PC-3 (cell line): ENCODE measurements at regions not wholly inside any gene's neighbourhood (a gene's known extent, or its start where the extent isn't known, plus 50 kb on each side); places are given as distances from the start of the nearest gene placed in this dataset.
A peak's percentile ranks its signal among the peaks of the same experiment; 100 is the strongest.

ENCODE experiments used
- ATAC-seq: fragments of 200-7000 bp; cut with Tn5 transposase; 2 replicates; pipeline ENCODE4 v1.9.1; 2020; ENCODE audit warnings: mild to moderate bottlenecking, moderate library complexity
- BruUV-seq: library from RNA; stranded (reverse); fragments of 400-500 nt; replicated peaks from 2 replicates; lab custom pipeline; 2021; lab: Mats Ljungman, UMichigan
- CTCF ChIA-PET: fragments of 300-600 bp; sonication (Branson Sonifier 250); formaldehyde crosslinking; loops from one replicate; lab custom pipeline; 2022; ENCODE audit warnings: antibody characterized with exemption; lab: Charles Lee
- POLR2A ChIA-PET: fragments of 300-600 bp; sonication (Branson Sonifier 250); formaldehyde crosslinking; loops from one replicate; lab custom pipeline; 2022; ENCODE audit warnings: antibody characterized with exemption; ENCODE audit not compliant: unreplicated experiment; lab: Charles Lee
- DNase-seq: peaks from one replicate; pipeline ENCODE4 v3.0.0-alpha.2; 2015
- H2AFZ ChIP-seq: fragments of 300-600 bp; sonication (generic); 2 replicates; pipeline ENCODE4 v1.6.0; 2016; ENCODE audit warnings: antibody characterized with exemption, low read length
- H3F3A ChIP-seq: fragments of 300-600 bp; sonication (generic); one replicate; pipeline ENCODE4 v1.6.0; 2017; ENCODE audit warnings: antibody characterized with exemption, low read length, control low read depth, mild to moderate bottlenecking; ENCODE audit not compliant: unreplicated experiment
- H3K27ac ChIP-seq: fragments of 300-600 bp; sonication (generic); 2 replicates; pipeline ENCODE4 v1.5.1; 2016; ENCODE audit warnings: mild to moderate bottlenecking, low read length
- H3K27me3 ChIP-seq: fragments of 300-600 bp; sonication (generic); 2 replicates; pipeline ENCODE4 v1.6.1; 2016; ENCODE audit warnings: low read length, mixed read lengths
- H3K36me3 ChIP-seq: fragments of 300-600 bp; sonication (generic); 2 replicates; pipeline ENCODE4 v1.6.1; 2016; ENCODE audit warnings: low read depth, mixed run types, low read length, mixed read lengths
- H3K4me1 ChIP-seq: fragments of 300-600 bp; sonication (generic); 2 replicates; pipeline ENCODE4 v1.5.1; 2016; ENCODE audit warnings: low read length; ENCODE audit not compliant: insufficient read depth
- H3K4me2 ChIP-seq: fragments of 300-600 bp; sonication (generic); 2 replicates; pipeline ENCODE4 v1.6.0; 2016; ENCODE audit warnings: low read length
- H3K4me3 ChIP-seq: fragments of 300-600 bp; sonication (generic); 2 replicates; pipeline ENCODE4 v1.5.1; 2016; ENCODE audit warnings: mild to moderate bottlenecking, low read length, mixed read lengths
- H3K79me2 ChIP-seq: fragments of 300-600 bp; sonication (generic); 2 replicates; pipeline ENCODE4 v1.6.1; 2017; ENCODE audit warnings: low read length, mixed read lengths
- H3K9ac ChIP-seq: fragments of 300-600 bp; sonication (generic); 2 replicates; pipeline ENCODE4 v1.6.0; 2016; ENCODE audit warnings: mild to moderate bottlenecking, low read length
- H3K9me2 ChIP-seq: fragments of 300-600 bp; sonication (generic); replicated peaks from 2 replicates; pipeline ENCODE4 v1.6.1; 2016; ENCODE audit warnings: mixed run types, low read length, mixed read lengths
- H3K9me3 ChIP-seq: fragments of 300-600 bp; sonication (generic); 2 replicates; pipeline ENCODE4 v1.6.1; 2016; ENCODE audit warnings: low read length, mixed read lengths
- H4K20me1 ChIP-seq: fragments of 300-600 bp; sonication (generic); 2 replicates; pipeline ENCODE4 v1.6.1; 2016; ENCODE audit warnings: low read length, mixed read lengths
- EZH2 ChIP-seq: fragments of 300-600 bp; sonication (generic); IDR thresholded peaks from one replicate; pipeline ENCODE4 v1.6.1; 2017; ENCODE audit warnings: antibody characterized with exemption, mild to moderate bottlenecking, low read length; ENCODE audit not compliant: unreplicated experiment
- EZH2phosphoT487 ChIP-seq: fragments of 300-600 bp; sonication (generic); IDR thresholded peaks from 2 replicates; pipeline ENCODE4 v1.6.1; 2018; ENCODE audit warnings: mild to moderate bottlenecking, antibody characterized with exemption, low read length, borderline replicate concordance
- intact Hi-C: fragments of 100-400 bp; cut with micrococcal nuclease; formaldehyde crosslinking; loops from 2 replicates; pipeline ENCODE4 v1.9.0; 2023
- TF ChIP-seq, protein P1 (sequence below): fragments of 300-600 bp; sonication (generic); conservative IDR thresholded peaks from 2 replicates; pipeline ENCODE4 v1.5.1; 2017; ENCODE audit warnings: antibody characterized with exemption, low read depth, mild to moderate bottlenecking, low read length

DNA sequence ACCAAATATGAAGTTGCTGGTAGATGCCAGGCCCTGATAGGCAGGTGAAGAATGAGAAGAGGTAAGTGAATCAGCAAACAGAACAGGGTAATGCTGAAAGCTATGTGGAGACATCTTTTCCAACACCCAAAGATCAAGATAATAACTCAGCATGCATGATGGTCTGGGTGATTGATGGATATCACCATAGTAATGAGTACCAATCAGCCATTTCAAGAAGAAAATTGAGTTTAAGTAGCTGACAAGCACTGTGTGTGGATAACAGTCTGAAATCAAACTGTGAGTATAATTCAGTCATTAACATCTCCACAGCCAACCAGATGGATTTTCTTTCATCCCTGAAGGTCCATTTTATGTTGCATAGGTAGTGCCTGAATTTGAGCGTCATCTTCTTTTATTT lies 289.6 kb upstream of the SMIM31 start:
- no peaks in the 10 kb centered on the region for H3K36me3 ChIP-seq
- ATAC-seq (no peak), DNase-seq (no peak)
- no TSS peak for BruUV-seq
- no peaks in the 10 kb centered on the region for H3K9me3 ChIP-seq
- H3K27me3 ChIP-seq: no peaks in the 10 kb centered on the region
- H3K9me2 ChIP-seq: no peaks in the 10 kb centered on the region
- no peak overlapping the region for H3K9ac ChIP-seq
- no peaks in the 10 kb centered on the region for H4K20me1 ChIP-seq
- H3K4me2 ChIP-seq: no peak overlapping the region
- no peaks in the 10 kb centered on the region for H3K4me1 ChIP-seq
- ChIA-PET POLR2A (no interaction called here), CTCF (no interaction called here)
- no peaks in the 10 kb centered on the region for H3F3A ChIP-seq
- H2AFZ ChIP-seq: no peak overlapping the region
- H3K27ac ChIP-seq: no peak overlapping the region
- no peak overlapping the region for H3K4me3 ChIP-seq
- TF ChIP-seq, protein P1, sequence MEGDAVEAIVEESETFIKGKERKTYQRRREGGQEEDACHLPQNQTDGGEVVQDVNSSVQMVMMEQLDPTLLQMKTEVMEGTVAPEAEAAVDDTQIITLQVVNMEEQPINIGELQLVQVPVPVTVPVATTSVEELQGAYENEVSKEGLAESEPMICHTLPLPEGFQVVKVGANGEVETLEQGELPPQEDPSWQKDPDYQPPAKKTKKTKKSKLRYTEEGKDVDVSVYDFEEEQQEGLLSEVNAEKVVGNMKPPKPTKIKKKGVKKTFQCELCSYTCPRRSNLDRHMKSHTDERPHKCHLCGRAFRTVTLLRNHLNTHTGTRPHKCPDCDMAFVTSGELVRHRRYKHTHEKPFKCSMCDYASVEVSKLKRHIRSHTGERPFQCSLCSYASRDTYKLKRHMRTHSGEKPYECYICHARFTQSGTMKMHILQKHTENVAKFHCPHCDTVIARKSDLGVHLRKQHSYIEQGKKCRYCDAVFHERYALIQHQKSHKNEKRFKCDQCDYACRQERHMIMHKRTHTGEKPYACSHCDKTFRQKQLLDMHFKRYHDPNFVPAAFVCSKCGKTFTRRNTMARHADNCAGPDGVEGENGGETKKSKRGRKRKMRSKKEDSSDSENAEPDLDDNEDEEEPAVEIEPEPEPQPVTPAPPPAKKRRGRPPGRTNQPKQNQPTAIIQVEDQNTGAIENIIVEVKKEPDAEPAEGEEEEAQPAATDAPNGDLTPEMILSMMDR: no peak
- TF ChIP-seq EZH2phosphoT487 (no peak), EZH2 (no peak)
- intact Hi-C loops: no loop called here
- H3K79me2 ChIP-seq: no peaks in the 10 kb centered on the region

DNA sequence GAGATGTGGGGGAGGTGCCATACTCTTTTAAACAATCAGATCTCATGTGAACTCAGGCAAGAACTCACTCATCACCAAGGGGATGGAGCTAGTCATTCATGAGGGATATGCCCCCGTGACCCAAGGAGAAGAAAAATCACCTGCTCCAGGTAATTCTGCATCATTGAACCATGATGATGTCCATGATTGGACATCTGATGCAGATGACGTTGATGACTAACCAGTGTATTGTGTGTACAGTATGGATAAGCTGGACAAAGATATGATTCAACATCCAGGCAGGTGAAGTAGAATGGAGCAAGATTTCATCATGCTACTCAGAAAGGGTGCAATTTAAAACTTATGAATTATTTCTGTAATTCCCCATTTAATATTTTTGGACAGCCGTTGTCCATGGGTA lies 286.4 kb upstream of the SMIM31 start:
- Histone ChIP-seq H3K27me3 (no peaks in the 10 kb centered on the region), H3K79me2 (no peaks in the 10 kb centered on the region), H3K9ac (no peak overlapping the region), H3K4me2 (no peak overlapping the region), H2AFZ (no peak overlapping the region), H4K20me1 (no peaks in the 10 kb centered on the region), H3K36me3 (no peaks in the 10 kb centered on the region), H3K4me1 (no peaks in the 10 kb centered on the region), H3K4me3 (no peak overlapping the region), H3K27ac (no peak overlapping the region), H3F3A (no peaks in the 10 kb centered on the region), H3K9me3 (no peaks in the 10 kb centered on the region), H3K9me2 (no peaks in the 10 kb centered on the region)
- ATAC-seq (no peak), DNase-seq (peak; percentile 55)
- no TSS peak for BruUV-seq
- ChIA-PET CTCF (no interaction called here), POLR2A (no interaction called here)
- intact Hi-C loops: no loop called here
- TF ChIP-seq EZH2 (no peak), EZH2phosphoT487 (no peak)
- TF ChIP-seq, protein P1: no peak

DNA sequence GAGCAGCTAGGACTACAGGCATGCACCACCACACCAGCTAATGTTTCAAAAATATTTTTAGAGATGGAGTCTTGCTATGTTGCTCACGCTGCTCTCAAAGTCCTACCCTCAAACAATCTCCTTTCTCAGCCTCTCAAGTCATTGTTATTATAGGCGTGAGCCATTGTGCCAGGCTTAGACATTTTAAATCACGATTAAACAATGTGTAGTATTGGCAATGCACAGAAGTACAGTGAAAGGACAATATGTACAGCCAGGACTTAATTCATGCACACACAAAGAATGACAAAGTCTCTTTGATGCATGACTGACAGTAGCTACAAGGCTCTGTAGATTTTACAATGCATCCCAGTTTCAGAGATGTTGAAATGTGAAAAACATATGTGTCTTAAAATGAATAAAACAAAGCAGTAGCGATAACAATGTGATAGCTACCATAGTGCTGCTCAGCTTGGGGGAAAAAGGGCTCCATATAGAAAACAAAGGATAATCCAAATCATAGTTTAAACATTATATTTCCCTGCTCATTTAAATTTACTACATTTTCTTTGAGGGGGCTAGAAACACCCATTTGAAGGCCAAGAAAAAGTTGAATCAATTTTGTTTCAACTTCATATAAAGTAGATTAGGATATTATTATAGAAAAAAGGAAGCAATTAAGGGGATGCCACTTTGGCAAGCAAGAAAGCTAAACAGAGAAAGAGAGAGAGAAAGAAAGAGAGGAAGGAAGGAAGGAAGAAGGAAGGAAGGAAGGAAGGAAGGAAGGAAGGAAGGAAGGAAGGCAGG lies 272.4 kb upstream of the SMIM31 start:
- DNase-seq (no peak), ATAC-seq (no peak)
- no peak overlapping the region for H3K4me2 ChIP-seq
- no peak overlapping the region for H3K9ac ChIP-seq
- H3K36me3 ChIP-seq: no peaks in the 10 kb centered on the region
- H3K79me2 ChIP-seq: no peaks in the 10 kb centered on the region
- ChIA-PET CTCF (no interaction called here), POLR2A (no interaction called here)
- H3K27ac ChIP-seq: no peak overlapping the region
- BruUV-seq: no TSS peak
- no peaks in the 10 kb centered on the region for H3F3A ChIP-seq
- no peak overlapping the region for H3K4me3 ChIP-seq
- no peaks in the 10 kb centered on the region for H3K9me2 ChIP-seq
- no peaks in the 10 kb centered on the region for H3K27me3 ChIP-seq
- TF ChIP-seq EZH2phosphoT487: no peak
- TF ChIP-seq, protein P1: no peak
- no peak for TF ChIP-seq EZH2
- no peaks in the 10 kb centered on the region for H3K4me1 ChIP-seq
- intact Hi-C loops: no loop called here
- H3K9me3 ChIP-seq: no peaks in the 10 kb centered on the region
- H2AFZ ChIP-seq: no peak overlapping the region
- no peaks in the 10 kb centered on the region for H4K20me1 ChIP-seq
